ENCODE measurements at regions not wholly inside any gene's neighbourhood (a gene's known extent, or its start where the extent isn't known, plus 50 kb on each side); places are given as distances from the start of the nearest gene placed in this dataset.

DNA sequence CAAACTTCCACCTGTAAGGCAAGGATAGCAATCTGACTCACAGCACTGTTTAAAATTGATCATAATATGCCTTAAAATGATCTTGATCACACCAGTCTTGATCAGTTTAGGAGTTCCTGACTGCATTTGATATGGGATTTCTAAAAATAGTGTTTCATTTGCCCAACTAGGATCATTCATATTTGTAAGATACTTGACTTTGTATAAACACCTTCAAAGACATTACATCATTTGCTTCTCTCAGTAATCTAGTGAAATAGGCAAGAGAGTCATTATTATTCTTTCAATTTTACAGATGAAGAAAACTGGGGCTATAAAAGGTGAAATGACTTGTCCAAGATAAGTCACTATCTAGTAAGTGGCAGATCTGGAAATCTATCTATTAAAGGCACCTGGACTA, 521.1 kb downstream of the GATA3 start:
- TF ChIP-seq POLR2A (IDR thresholded peaks at IDR 0.05) = no peak
- TF ChIP-seq, protein P1, sequence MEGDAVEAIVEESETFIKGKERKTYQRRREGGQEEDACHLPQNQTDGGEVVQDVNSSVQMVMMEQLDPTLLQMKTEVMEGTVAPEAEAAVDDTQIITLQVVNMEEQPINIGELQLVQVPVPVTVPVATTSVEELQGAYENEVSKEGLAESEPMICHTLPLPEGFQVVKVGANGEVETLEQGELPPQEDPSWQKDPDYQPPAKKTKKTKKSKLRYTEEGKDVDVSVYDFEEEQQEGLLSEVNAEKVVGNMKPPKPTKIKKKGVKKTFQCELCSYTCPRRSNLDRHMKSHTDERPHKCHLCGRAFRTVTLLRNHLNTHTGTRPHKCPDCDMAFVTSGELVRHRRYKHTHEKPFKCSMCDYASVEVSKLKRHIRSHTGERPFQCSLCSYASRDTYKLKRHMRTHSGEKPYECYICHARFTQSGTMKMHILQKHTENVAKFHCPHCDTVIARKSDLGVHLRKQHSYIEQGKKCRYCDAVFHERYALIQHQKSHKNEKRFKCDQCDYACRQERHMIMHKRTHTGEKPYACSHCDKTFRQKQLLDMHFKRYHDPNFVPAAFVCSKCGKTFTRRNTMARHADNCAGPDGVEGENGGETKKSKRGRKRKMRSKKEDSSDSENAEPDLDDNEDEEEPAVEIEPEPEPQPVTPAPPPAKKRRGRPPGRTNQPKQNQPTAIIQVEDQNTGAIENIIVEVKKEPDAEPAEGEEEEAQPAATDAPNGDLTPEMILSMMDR (IDR thresholded peaks at IDR 0.05) = no peak
